Transverse colon (tissue), 4 donors: ENCODE measurements at regions not wholly inside any gene's neighbourhood (a gene's known extent, or its start where the extent isn't known, plus 50 kb on each side); places are given as distances from the start of the nearest gene placed in this dataset.

Source experiments
- DNase-seq: peaks from one replicate; pipeline ENCODE4 v3.0.0-alpha.2; 2019
- H3K27ac ChIP-seq, 4 donors: fragments of 200-600 bp; sonication (generic); 2 replicates each; pipeline ENCODE4 v1.5.1; 2016 to 2018; ENCODE audit warnings: inconsistent platforms in 4 of 4
- H3K27me3 ChIP-seq: fragments of 200-600 bp; sonication (generic); 2 replicates; pipeline ENCODE4 v1.5.1; 2017; ENCODE audit warnings: inconsistent platforms
- H3K36me3 ChIP-seq, 4 donors: fragments of 200-600 bp; sonication (generic); 2 replicates each; pipeline ENCODE4 v1.5.1; 2017 to 2019; ENCODE audit warnings: inconsistent platforms in 4 of 4
- H3K4me1 ChIP-seq, 4 donors: fragments of 200-600 bp; sonication (generic); 2 replicates each; pipeline ENCODE4 v1.5.1; 2017 to 2020; ENCODE audit warnings: inconsistent platforms in 4 of 4
- H3K4me3 ChIP-seq, 4 donors: fragments of 200-600 bp; sonication (generic); 1 replicate in 1 of 4; 2 replicates in 3 of 4; pipeline versions ENCODE4 v1.5.1 to v1.6.1; 2017 to 2019; ENCODE audit warnings: inconsistent platforms in 4 of 4
- H3K9me3 ChIP-seq, 2 donors: fragments of 200-600 bp; sonication (generic); 2 replicates each; pipeline ENCODE4 v1.5.1; 2017 to 2019; ENCODE audit warnings: inconsistent platforms in 2 of 2
- CTCF ChIP-seq, 5 experiments: fragments of 200-600 bp in 3 of 5; fragments of 450-650 bp in 2 of 5; sonication (generic) in 3 of 5; IDR thresholded peaks; 1 replicate in 2 of 5; 2 replicates in 3 of 5; pipeline ENCODE4 v1.5.1; 2016 to 2017; ENCODE audit warnings: antibody characterized with exemption in 5 of 5, inconsistent platforms in 3 of 5, mild to moderate bottlenecking in 2 of 5, moderate library complexity in 1 of 5
- EP300 ChIP-seq: sonication (generic); formaldehyde crosslinking; IDR thresholded peaks from one replicate; pipeline ENCODE4 v1.6.1; 2017; ENCODE audit warnings: antibody characterized with exemption, low read depth
- POLR2A ChIP-seq: fragments of 450-650 bp; IDR thresholded peaks from one replicate; pipeline ENCODE4 v1.6.1; 2016; ENCODE audit warnings: antibody characterized with exemption, mild to moderate bottlenecking, moderate library complexity
- POLR2AphosphoS5 ChIP-seq, 3 donors: sonication (generic); formaldehyde crosslinking; IDR thresholded peaks; one replicate each; pipeline ENCODE4 v1.6.1; 2016; ENCODE audit warnings: antibody characterized with exemption in 3 of 3
- WGBS, 2 donors: methylation state at CpG; one replicate each; pipeline ENCODE4 v1.1.5; 2018; ENCODE audit warnings: low coverage in 1 of 2; 5-methylcytosine and 5-hydroxymethylcytosine counted together
- in situ Hi-C, 4 donors: fragments of 200-750 bp; cut with MboI; loops; one replicate each; pipeline versions ENCODE4 v1.15.0 to v1.15.1; 2017; ENCODE audit warnings: low sequenced_read_pairs in 3 of 4, low pct_ligation_motif_present in 1 of 4, low pct_unique_long_range_greater_than_20kb in 1 of 4
- intact Hi-C: fragments of 100-400 bp; cut with DNase I; formaldehyde crosslinking; loops from one replicate; pipeline ENCODE4 v1.15.1; 2023; ENCODE audit warnings: low total_unique reads

GRCh38 chr4:20331642-20332041 is 79.9 kb downstream of the SLIT2 start:
- no peaks in the 10 kb centered on the region for H3K9me3 ChIP-seq
- H3K27me3 ChIP-seq, result no peaks in the 10 kb centered on the region
- no peak overlapping the region for H3K27ac ChIP-seq
- H3K36me3 ChIP-seq, result no peaks in the 10 kb centered on the region
- no peak for DNase-seq
- H3K4me1 ChIP-seq, result no peaks in the 10 kb centered on the region
- in situ Hi-C loops, result no loop called here
- no peak overlapping the region for H3K4me3 ChIP-seq
- intact Hi-C loops, result no loop called here
- WGBS, 2 donors, result 55 to 80% methylated on average over 1 of the region's 1 CpG
- no peak for TF ChIP-seq POLR2AphosphoS5 (IDR thresholded peaks at IDR 0.05)
- TF ChIP-seq CTCF (IDR thresholded peaks at IDR 0.05), result no peak
- no peak for TF ChIP-seq POLR2A
- no peak for TF ChIP-seq EP300

DNA sequence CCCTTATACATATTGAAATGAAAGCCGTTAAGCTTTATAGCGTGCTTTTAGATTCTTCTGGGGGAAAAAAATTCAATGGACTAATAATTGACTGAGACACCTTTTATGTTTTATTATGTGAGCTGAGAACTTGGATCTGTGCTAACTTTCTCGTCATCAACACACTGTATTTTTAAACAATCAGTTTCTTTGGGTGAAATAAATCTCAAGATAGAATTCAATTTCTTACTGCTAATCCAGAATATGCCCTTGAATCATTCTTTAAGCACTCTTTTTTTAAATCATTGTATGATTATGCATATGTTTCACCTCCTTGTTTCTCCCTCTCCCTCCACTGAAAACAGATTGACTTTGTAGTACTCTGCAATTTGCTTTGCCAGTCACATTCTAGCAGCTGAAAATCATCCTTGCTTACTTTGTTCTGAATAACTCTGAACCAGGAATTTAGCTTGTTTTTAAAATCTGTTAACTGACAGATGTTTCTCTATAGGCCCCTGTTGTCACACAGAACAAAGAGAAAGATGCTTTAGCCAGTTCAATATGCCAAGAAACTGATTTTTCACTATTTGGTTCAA is 81.5 kb downstream of the SLIT2 start:
- Histone ChIP-seq H3K27me3 (no peaks in the 10 kb centered on the region), H3K36me3 (no peaks in the 10 kb centered on the region), H3K9me3 (no peaks in the 10 kb centered on the region), H3K4me1 (no peaks in the 10 kb centered on the region), H3K27ac (no peak overlapping the region), H3K4me3 (no peak overlapping the region)
- in situ Hi-C loops, result no loop called here
- WGBS, 2 donors, result 74 to 76% methylated on average over 3 of the region's 3 CpGs
- intact Hi-C loops, result no loop called here
- TF ChIP-seq POLR2AphosphoS5 (IDR thresholded peaks at IDR 0.05), result no peak
- TF ChIP-seq CTCF (IDR thresholded peaks at IDR 0.05), result no peak
- no peak for TF ChIP-seq EP300
- no peak for TF ChIP-seq POLR2A
- DNase-seq, result no peak

DNA sequence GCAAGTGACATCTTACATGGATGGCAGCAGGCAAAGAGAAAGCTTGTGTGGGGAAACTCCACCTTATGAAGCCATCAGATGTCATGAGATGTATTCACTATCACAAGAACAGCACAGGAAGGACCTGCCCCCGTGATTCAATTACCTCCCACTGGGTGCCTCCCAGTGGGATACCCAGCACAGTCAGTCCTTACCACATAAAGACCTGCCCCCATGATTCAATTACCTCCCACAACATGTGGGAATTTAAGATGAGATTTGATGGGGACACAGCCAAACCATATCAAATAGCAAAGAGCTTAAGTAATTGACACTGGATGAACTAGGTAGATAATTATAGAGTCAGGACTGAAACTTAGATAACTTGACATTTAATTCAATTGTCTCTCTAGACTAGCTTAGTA is 85.6 kb downstream of the SLIT2 start:
- H3K4me1 ChIP-seq, result no peaks in the 10 kb centered on the region

GRCh38 chr4:20338841-20339240 is 87.1 kb downstream of the SLIT2 start:
- H3K27me3 ChIP-seq, result no peaks in the 10 kb centered on the region
- intact Hi-C loops, result no loop called here
- H3K9me3 ChIP-seq, result no peaks in the 10 kb centered on the region
- in situ Hi-C loops, result no loop called here
- WGBS, 2 donors, result 64 to 82% methylated on average over 1 to 2 of the region's 2 CpGs
- no peak for DNase-seq
- no peaks in the 10 kb centered on the region for H3K36me3 ChIP-seq
- no peak overlapping the region for H3K4me3 ChIP-seq
- no peak overlapping the region for H3K27ac ChIP-seq
- no peaks in the 10 kb centered on the region for H3K4me1 ChIP-seq
- no peak for TF ChIP-seq POLR2AphosphoS5 (IDR thresholded peaks at IDR 0.05)
- no peak for TF ChIP-seq CTCF (IDR thresholded peaks at IDR 0.05)
- TF ChIP-seq EP300, result no peak
- no peak for TF ChIP-seq POLR2A

More for the DNA sequence above, 85.6 kb downstream of the SLIT2 start:
- DNase-seq, result no peak
- H3K4me3 ChIP-seq, result no peak overlapping the region
- in situ Hi-C loops, result no loop called here
- H3K36me3 ChIP-seq, result no peaks in the 10 kb centered on the region
- 67% methylated on average over 1 of the region's 1 CpG; no CpG with 5 or more reads in 1 of the 2 donors for WGBS, 2 donors
- intact Hi-C loops, result no loop called here
- no peaks in the 10 kb centered on the region for H3K27me3 ChIP-seq
- H3K27ac ChIP-seq, result no peak overlapping the region
- H3K9me3 ChIP-seq, result no peaks in the 10 kb centered on the region
- TF ChIP-seq CTCF (IDR thresholded peaks at IDR 0.05), result no peak
- no peak for TF ChIP-seq EP300
- no peak for TF ChIP-seq POLR2A
- no peak for TF ChIP-seq POLR2AphosphoS5 (IDR thresholded peaks at IDR 0.05)
